ENCODE measurements at regions not wholly inside any gene's neighbourhood (a gene's known extent, or its start where the extent isn't known, plus 50 kb on each side); places are given as distances from the start of the nearest gene placed in this dataset.

DNA sequence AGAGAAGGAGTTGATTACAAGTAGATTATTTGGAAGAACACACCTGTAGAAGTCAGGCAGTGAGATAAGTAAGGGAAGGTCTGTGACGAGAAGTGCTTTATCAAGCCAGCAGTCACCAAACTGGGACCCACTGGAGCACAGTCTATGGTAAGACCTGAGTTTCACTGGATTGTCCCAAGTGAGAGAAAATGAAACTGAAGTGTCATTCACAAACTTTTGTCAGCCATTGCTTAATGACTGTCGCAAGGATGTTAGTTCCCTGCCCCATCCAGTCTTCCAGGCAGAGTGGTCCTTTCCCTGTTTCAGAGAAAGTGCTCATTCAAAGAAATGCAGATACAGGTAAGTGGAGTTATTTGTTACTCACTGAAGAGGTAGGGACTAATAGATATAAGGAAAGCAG, 728.0 kb upstream of the TENM4 start:
- TF ChIP-seq, protein P1, sequence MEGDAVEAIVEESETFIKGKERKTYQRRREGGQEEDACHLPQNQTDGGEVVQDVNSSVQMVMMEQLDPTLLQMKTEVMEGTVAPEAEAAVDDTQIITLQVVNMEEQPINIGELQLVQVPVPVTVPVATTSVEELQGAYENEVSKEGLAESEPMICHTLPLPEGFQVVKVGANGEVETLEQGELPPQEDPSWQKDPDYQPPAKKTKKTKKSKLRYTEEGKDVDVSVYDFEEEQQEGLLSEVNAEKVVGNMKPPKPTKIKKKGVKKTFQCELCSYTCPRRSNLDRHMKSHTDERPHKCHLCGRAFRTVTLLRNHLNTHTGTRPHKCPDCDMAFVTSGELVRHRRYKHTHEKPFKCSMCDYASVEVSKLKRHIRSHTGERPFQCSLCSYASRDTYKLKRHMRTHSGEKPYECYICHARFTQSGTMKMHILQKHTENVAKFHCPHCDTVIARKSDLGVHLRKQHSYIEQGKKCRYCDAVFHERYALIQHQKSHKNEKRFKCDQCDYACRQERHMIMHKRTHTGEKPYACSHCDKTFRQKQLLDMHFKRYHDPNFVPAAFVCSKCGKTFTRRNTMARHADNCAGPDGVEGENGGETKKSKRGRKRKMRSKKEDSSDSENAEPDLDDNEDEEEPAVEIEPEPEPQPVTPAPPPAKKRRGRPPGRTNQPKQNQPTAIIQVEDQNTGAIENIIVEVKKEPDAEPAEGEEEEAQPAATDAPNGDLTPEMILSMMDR (conservative IDR thresholded peaks at IDR 0.05; ENCODE audit: low read length), result no peak
- no peak for TF ChIP-seq EZH2phosphoT487 (IDR thresholded peaks at IDR 0.05; ENCODE audit: borderline replicate concordance, low read depth, low read length)
